MM.1S (cell line): ENCODE measurements at regions not wholly inside any gene's neighbourhood (a gene's known extent, or its start where the extent isn't known, plus 50 kb on each side); places are given as distances from the start of the nearest gene placed in this dataset.

Source experiments
- DNase-seq: peaks from one replicate; pipeline ENCODE4 v3.0.0-alpha.2; 2015
- H2AFZ ChIP-seq: fragments of 300-600 bp; sonication (generic); 2 replicates; pipeline ENCODE4 v1.6.0; 2016; ENCODE audit warnings: antibody characterized with exemption, low read length
- H3F3A ChIP-seq: fragments of 300-600 bp; sonication (generic); 2 replicates; pipeline ENCODE4 v1.6.1; 2016; ENCODE audit warnings: mild to moderate bottlenecking, antibody characterized with exemption, low read length, moderate library complexity, mixed read lengths; ENCODE audit not compliant: insufficient read depth
- H3K27ac ChIP-seq: fragments of 300-600 bp; sonication (generic); 2 replicates; pipeline ENCODE4 v1.5.1; 2016; ENCODE audit warnings: mild to moderate bottlenecking, low read length
- H3K27me3 ChIP-seq: fragments of 300-600 bp; sonication (generic); replicated peaks from 2 replicates; pipeline ENCODE4 v1.6.0; 2016; ENCODE audit warnings: low read length; ENCODE audit not compliant: insufficient read depth
- H3K36me3 ChIP-seq: fragments of 300-600 bp; sonication (generic); replicated peaks from 2 replicates; pipeline ENCODE4 v1.6.1; 2016; ENCODE audit warnings: mild to moderate bottlenecking, low read length, mixed read lengths; ENCODE audit not compliant: insufficient read depth
- H3K4me1 ChIP-seq: fragments of 300-600 bp; sonication (generic); 2 replicates; pipeline ENCODE4 v1.6.1; 2016; ENCODE audit warnings: low read length, mixed read lengths
- H3K4me2 ChIP-seq: fragments of 300-600 bp; sonication (generic); 2 replicates; pipeline ENCODE4 v1.6.0; 2016; ENCODE audit warnings: low read depth, low read length
- H3K4me3 ChIP-seq: fragments of 300-600 bp; sonication (generic); 2 replicates; pipeline ENCODE4 v1.5.1; 2016; ENCODE audit warnings: low read length, mixed read lengths
- H3K79me2 ChIP-seq: fragments of 300-600 bp; sonication (generic); 2 replicates; pipeline ENCODE4 v1.6.1; 2016; ENCODE audit warnings: mixed run types, low read length, mixed read lengths
- H3K9ac ChIP-seq: fragments of 300-600 bp; sonication (generic); 2 replicates; pipeline ENCODE4 v1.6.1; 2016; ENCODE audit warnings: low read length, mixed read lengths
- H3K9me2 ChIP-seq: fragments of 300-600 bp; sonication (generic); replicated peaks from 2 replicates; pipeline ENCODE4 v1.6.1; 2016; ENCODE audit warnings: mild to moderate bottlenecking, low read length, mixed read lengths; ENCODE audit not compliant: insufficient read depth
- H3K9me3 ChIP-seq: fragments of 300-600 bp; sonication (generic); replicated peaks from 2 replicates; pipeline ENCODE4 v1.6.1; 2016; ENCODE audit warnings: mild to moderate bottlenecking, low read length, mixed read lengths; ENCODE audit not compliant: insufficient read depth
- H4K20me1 ChIP-seq: fragments of 300-600 bp; sonication (generic); 2 replicates; pipeline ENCODE4 v1.6.1; 2016; ENCODE audit warnings: mild to moderate bottlenecking, low read length, moderate library complexity, mixed read lengths; ENCODE audit not compliant: insufficient read depth
- CTCF ChIP-seq: fragments of 300-600 bp; sonication (generic); IDR thresholded peaks from 2 replicates; pipeline ENCODE4 v1.5.1; 2016; ENCODE audit warnings: antibody characterized with exemption, low read length, mixed read lengths
- EZH2 ChIP-seq: fragments of 300-600 bp; sonication (generic); optimal IDR thresholded peaks from 2 replicates; pipeline ENCODE3; 2017; ENCODE audit warnings: low read depth, mild to moderate bottlenecking, antibody characterized with exemption, low read length, mixed read lengths
- EZH2phosphoT487 ChIP-seq: fragments of 300-600 bp; sonication (generic); IDR thresholded peaks from 2 replicates; pipeline ENCODE4 v1.6.1; 2018; ENCODE audit warnings: antibody characterized with exemption, low read length

GRCh38 chr10:129040377-129040776 lies 426.7 kb upstream of the MGMT start:
- no peak overlapping the region for H2AFZ ChIP-seq
- no peaks in the 10 kb centered on the region; the same call in 1 of the 2 replicates for H3F3A ChIP-seq
- H3K27me3 ChIP-seq: no peaks in the 10 kb centered on the region
- no peak overlapping the region for H3K27ac ChIP-seq
- H3K36me3 ChIP-seq: no peaks in the 10 kb centered on the region
- H4K20me1 ChIP-seq: no peaks in the 10 kb centered on the region
- no peak for TF ChIP-seq EZH2phosphoT487
- no peak for TF ChIP-seq CTCF
- no peak for DNase-seq
- H3K9me2 ChIP-seq: no peaks in the 10 kb centered on the region
- no peaks in the 10 kb centered on the region for H3K79me2 ChIP-seq
- no peaks in the 10 kb centered on the region for H3K9me3 ChIP-seq
- no peak overlapping the region for H3K4me3 ChIP-seq
- H3K4me2 ChIP-seq: no peak overlapping the region
- no peak overlapping the region for H3K9ac ChIP-seq
- H3K4me1 ChIP-seq: peaks cover 12% of the 10 kb centered on the region

GRCh38 chr10:129041916-129042315 lies 425.1 kb upstream of the MGMT start:
- Histone ChIP-seq H3K9me3 (no peaks in the 10 kb centered on the region), H3K36me3 (no peaks in the 10 kb centered on the region), H3K79me2 (no peaks in the 10 kb centered on the region), H3K4me3 (no peak overlapping the region), H3K9ac (no peak overlapping the region), H3K4me2 (no peak overlapping the region), H3K9me2 (no peaks in the 10 kb centered on the region), H3K4me1 (peaks cover 4% of the 10 kb centered on the region), H3K27ac (no peak overlapping the region), H2AFZ (no peak overlapping the region), H3F3A (no peaks in the 10 kb centered on the region; the same call in 1 of the 2 replicates), H3K27me3 (no peaks in the 10 kb centered on the region), H4K20me1 (no peaks in the 10 kb centered on the region)
- TF ChIP-seq EZH2: no peak
- TF ChIP-seq EZH2phosphoT487: no peak
- TF ChIP-seq CTCF: no peak
- no peak for DNase-seq

GRCh38 chr10:129042776-129043595 lies 424.1 kb upstream of the MGMT start:
- DNase-seq: no peak
- Histone ChIP-seq H3K27ac (no peak overlapping the region), H3K4me3 (no peak overlapping the region), H3K27me3 (no peaks in the 10 kb centered on the region), H3K9me3 (no peaks in the 10 kb centered on the region), H3K4me1 (no peaks in the 10 kb centered on the region), H3K9ac (no peak overlapping the region), H4K20me1 (no peaks in the 10 kb centered on the region), H3K4me2 (no peak overlapping the region), H3K36me3 (no peaks in the 10 kb centered on the region), H2AFZ (no peak overlapping the region), H3F3A (no peaks in the 10 kb centered on the region; the same call in 1 of the 2 replicates), H3K9me2 (no peaks in the 10 kb centered on the region), H3K79me2 (no peaks in the 10 kb centered on the region)
- TF ChIP-seq CTCF: no peak
